H9 (cell line): ENCODE measurements at regions not wholly inside any gene's neighbourhood (a gene's known extent, or its start where the extent isn't known, plus 50 kb on each side); places are given as distances from the start of the nearest gene placed in this dataset.
A peak's percentile ranks its signal among the peaks of the same experiment; 100 is the strongest.

Experiments
- DNase-seq: peaks from one replicate; pipeline ENCODE4 v3.0.0-alpha.2; 2017
- H2AFZ ChIP-seq: one replicate; pipeline ENCODE4 v1.6.1; 2013; ENCODE audit warnings: mild to moderate bottlenecking, low read length, control low read depth, moderate library complexity
- H2AK5ac ChIP-seq: 2 replicates; pipeline ENCODE4 v1.6.1; 2013; ENCODE audit warnings: low read length, control low read depth, mixed read lengths; ENCODE audit not compliant: insufficient read length
- H2BK120ac ChIP-seq: one replicate; pipeline ENCODE4 v1.6.1; 2013; ENCODE audit warnings: low read depth, mild to moderate bottlenecking, low read length, control low read depth, inconsistent platforms; ENCODE audit not compliant: poor library complexity, severe bottlenecking
- H2BK12ac ChIP-seq: 2 replicates; pipeline ENCODE4 v1.6.1; 2013; ENCODE audit warnings: low read length, control low read depth, mixed read lengths, low read depth; ENCODE audit not compliant: insufficient read length
- H2BK15ac ChIP-seq: 2 replicates; pipeline ENCODE4 v1.6.1; 2013; ENCODE audit warnings: low read depth, low read length, control low read depth
- H2BK20ac ChIP-seq: one replicate; pipeline ENCODE4 v1.6.1; 2013; ENCODE audit warnings: low read depth, mild to moderate bottlenecking, low read length, control low read depth, inconsistent platforms; ENCODE audit not compliant: poor library complexity, severe bottlenecking
- H2BK5ac ChIP-seq: 2 replicates; pipeline ENCODE4 v1.6.1; 2013; ENCODE audit warnings: low read length, control low read depth, mixed read lengths; ENCODE audit not compliant: insufficient read length
- H3K14ac ChIP-seq: 2 replicates; pipeline ENCODE4 v1.6.1; 2013; ENCODE audit warnings: low read length, control low read depth; ENCODE audit not compliant: insufficient read depth
- H3K18ac ChIP-seq: 2 replicates; pipeline ENCODE4 v1.6.1; 2013; ENCODE audit warnings: low read depth, mild to moderate bottlenecking, mixed read lengths, low read length, control low read depth; ENCODE audit not compliant: insufficient read length
- H3K23ac ChIP-seq: 2 replicates; pipeline ENCODE4 v1.6.1; 2013; ENCODE audit warnings: low read length, control low read depth, mixed read lengths, low read depth; ENCODE audit not compliant: insufficient read length
- H3K23me2 ChIP-seq: 2 replicates; pipeline ENCODE4 v1.6.1; 2013; ENCODE audit warnings: low read depth, mild to moderate bottlenecking, mixed read lengths, low read length, control low read depth; ENCODE audit not compliant: insufficient read length, poor library complexity, severe bottlenecking
- H3K27ac ChIP-seq: 2 replicates; pipeline ENCODE4 v1.5.1; 2013; ENCODE audit warnings: low read length, control low read depth, mixed read lengths, low read depth; ENCODE audit not compliant: insufficient read length
- H3K27me3 ChIP-seq: 2 replicates; pipeline ENCODE4 v1.6.1; 2013; ENCODE audit warnings: low read length, control low read depth, inconsistent platforms; ENCODE audit not compliant: insufficient read depth
- H3K4ac ChIP-seq: 2 replicates; pipeline ENCODE4 v1.6.1; 2013; ENCODE audit warnings: low read depth, mild to moderate bottlenecking, control low read depth, inconsistent platforms, low read length, moderate library complexity
- H3K4me1 ChIP-seq: 2 replicates; pipeline ENCODE4 v1.6.1; 2013; ENCODE audit warnings: low read length, control low read depth, inconsistent platforms; ENCODE audit not compliant: insufficient read depth
- H3K4me2 ChIP-seq: 2 replicates; pipeline ENCODE4 v1.6.1; 2013; ENCODE audit warnings: low read length, control low read depth, mixed read lengths; ENCODE audit not compliant: insufficient read length, insufficient read depth
- H3K56ac ChIP-seq: 2 replicates; pipeline ENCODE4 v1.6.1; 2013; ENCODE audit warnings: low read depth, mild to moderate bottlenecking, mixed read lengths, low read length, control low read depth; ENCODE audit not compliant: insufficient read length
- H3K79me1 ChIP-seq: 2 replicates; pipeline ENCODE4 v1.6.1; 2013; ENCODE audit warnings: low read depth, mild to moderate bottlenecking, moderate library complexity, low read length, control low read depth, inconsistent platforms; ENCODE audit not compliant: insufficient read depth, poor library complexity, severe bottlenecking
- H3K79me2 ChIP-seq: 2 replicates; pipeline ENCODE4 v1.6.1; 2013; ENCODE audit warnings: low read length, control low read depth, inconsistent platforms; ENCODE audit not compliant: insufficient read depth
- H3K9ac ChIP-seq: 2 replicates; pipeline ENCODE4 v1.6.1; 2013; ENCODE audit warnings: low read length, control low read depth, mixed read lengths; ENCODE audit not compliant: insufficient read length; ENCODE audit errors: extremely low read depth
- H3K9me3 ChIP-seq: one replicate; pipeline ENCODE4 v1.6.1; 2013; ENCODE audit warnings: low read depth, low read length, inconsistent platforms; ENCODE audit not compliant: control insufficient read depth
- H3T11ph ChIP-seq: one replicate; pipeline ENCODE4 v1.6.1; 2013; ENCODE audit warnings: mild to moderate bottlenecking, low read length, control low read depth, inconsistent platforms
- H4K20me1 ChIP-seq: one replicate; pipeline ENCODE4 v1.6.1; 2013; ENCODE audit not compliant: control insufficient read depth, insufficient read length, insufficient read depth
- H4K5ac ChIP-seq: 2 replicates; pipeline ENCODE4 v1.6.1; 2013; ENCODE audit warnings: low read depth, mild to moderate bottlenecking, mixed read lengths, low read length, control low read depth; ENCODE audit not compliant: insufficient read length
- H4K8ac ChIP-seq: replicated peaks from 2 replicates; pipeline ENCODE4 v1.6.1; 2013; ENCODE audit warnings: low read length, control low read depth, mixed read lengths, low read depth; ENCODE audit not compliant: insufficient read length
- H4K91ac ChIP-seq: 2 replicates; pipeline ENCODE4 v1.6.1; 2013; ENCODE audit warnings: low read depth, mild to moderate bottlenecking, moderate library complexity, mixed read lengths, low read length, control low read depth; ENCODE audit not compliant: insufficient read length
- H3K27ac Mint-ChIP-seq, 3 experiments: 2 replicates in 2 of 3; 3 replicates in 1 of 3; pipeline ENCODE4 v1.8.0; 2020 to 2021; ENCODE audit warnings: mixed read lengths in 3 of 3, mild to moderate bottlenecking in 1 of 3, moderate library complexity in 1 of 3
- H3K27me3 Mint-ChIP-seq: 2 replicates; pipeline ENCODE4 v1.8.0; 2021; ENCODE audit warnings: low read depth, mild to moderate bottlenecking, moderate library complexity, mixed read lengths
- H3K36me3 Mint-ChIP-seq, 3 experiments: 2 replicates in 2 of 3; 3 replicates in 1 of 3; pipeline ENCODE4 v1.8.0; 2020 to 2021; ENCODE audit warnings: low read depth in 3 of 3, mixed read lengths in 3 of 3; ENCODE audit not compliant: insufficient read depth in 1 of 3
- H3K4me1 Mint-ChIP-seq, 2 experiments: 2 replicates each; pipeline ENCODE4 v1.8.0; 2020; ENCODE audit warnings: mixed read lengths in 2 of 2
- H3K4me3 Mint-ChIP-seq, 2 experiments: 2 replicates in 1 of 2; 3 replicates in 1 of 2; pipeline ENCODE4 v1.8.0; 2020 to 2021; ENCODE audit warnings: mild to moderate bottlenecking in 2 of 2, mixed read lengths in 2 of 2, moderate library complexity in 1 of 2
- H3K9me3 Mint-ChIP-seq, 2 experiments: 2 replicates in 1 of 2; 3 replicates in 1 of 2; pipeline ENCODE4 v1.8.0; 2020; ENCODE audit warnings: mild to moderate bottlenecking in 2 of 2, mixed read lengths in 2 of 2, moderate library complexity in 1 of 2
- CTCF ChIP-seq: fragments of 200-600 bp; sonication (generic); conservative IDR thresholded peaks from 3 replicates; pipeline ENCODE4 v1.8.0; 2021; ENCODE audit warnings: antibody characterized with exemption, mild to moderate bottlenecking
- WGBS: extraction: QIAGEN DNeasy Blood & Tissue Kit; methylation state at CpG from one replicate; pipeline ENCODE4 v1.1.7; 2013; ENCODE audit warnings: missing lambda C conversion rate, low lambda C conversion rate, mixed read lengths; ENCODE audit not compliant: insufficient read length; ENCODE audit errors: extremely low coverage; 5-methylcytosine and 5-hydroxymethylcytosine counted together

GRCh38 chr6:118748311-118749062, 97.1 kb upstream of the CEP85L start:
- H3K36me3 Mint-ChIP-seq: no peaks in the 10 kb centered on the region

More at GRCh38 chr6:118748311-118749062, 97.1 kb upstream of the CEP85L start:
- H3K4me1 ChIP-seq: peaks cover 6% of the 10 kb centered on the region; the same call in 1 of the 2 replicates
- H3K9me3 ChIP-seq: no peaks in the 10 kb centered on the region
- H2BK5ac ChIP-seq: no peak overlapping the region
- peak overlapping the region; percentile 59 for H3K27ac ChIP-seq
- no peak overlapping the region for H3K9ac ChIP-seq
- H4K5ac ChIP-seq: no peak overlapping the region
- H2AK5ac ChIP-seq: no peak overlapping the region
- no peaks in the 10 kb centered on the region for H4K20me1 ChIP-seq
- DNase-seq: peak; percentile 65
- no peak overlapping the region for H3T11ph ChIP-seq
- H3K56ac ChIP-seq: no peak overlapping the region
- H3K14ac ChIP-seq: no peak overlapping the region
- no peak for TF ChIP-seq CTCF
- no peaks in the 10 kb centered on the region for H3K23me2 ChIP-seq
- H2BK12ac ChIP-seq: no peak overlapping the region
- H3K4me2 ChIP-seq: peak overlapping the region; percentile 14
- H2AFZ ChIP-seq: peak overlapping the region; percentile 76
- no peak overlapping the region for H2BK120ac ChIP-seq
- H3K79me1 ChIP-seq: no peaks in the 10 kb centered on the region
- H3K79me2 ChIP-seq: no peaks in the 10 kb centered on the region
- H3K27ac Mint-ChIP-seq: peak overlapping the region; percentile 9 to 42 (median 35); a peak in 4 of 7 replicates
- H3K4ac ChIP-seq: no peak overlapping the region
- no CpG with 5 or more reads among the region's 9 CpGs for WGBS
- no peak overlapping the region for H4K91ac ChIP-seq
- H2BK15ac ChIP-seq: no peak overlapping the region
- no peaks in the 10 kb centered on the region for H3K9me3 Mint-ChIP-seq
- H3K4me3 Mint-ChIP-seq: peak overlapping the region in 1 of 2 experiments; percentile 1; a peak in 2 of 5 replicates
- H4K8ac ChIP-seq: no peak overlapping the region
- no peaks in the 10 kb centered on the region for H3K27me3 ChIP-seq
- no peak overlapping the region for H2BK20ac ChIP-seq
- H3K23ac ChIP-seq: no peak overlapping the region
- no peaks in the 10 kb centered on the region for H3K27me3 Mint-ChIP-seq
- H3K4me1 Mint-ChIP-seq: peaks cover 9 to 10% of the 10 kb centered on the region in 2 experiments
- peak overlapping the region; percentile 47 for H3K18ac ChIP-seq
